ENCODE measurements at regions not wholly inside any gene's neighbourhood (a gene's known extent, or its start where the extent isn't known, plus 50 kb on each side); places are given as distances from the start of the nearest gene placed in this dataset.

GRCh38 chr10:85235258-85235657 lies 906.9 kb downstream of the CCSER2 start (continued):
- TF ChIP-seq REST (IDR thresholded peaks at IDR 0.05; ENCODE audit: borderline replicate concordance) (no peak), REST (CRISPR knock-in tag; IDR thresholded peaks at IDR 0.05; ENCODE audit: low read depth) (no peak), MTF1 (CRISPR knock-in tag; IDR thresholded peaks at IDR 0.05; ENCODE audit: borderline replicate concordance) (no peak), MAFG (tag; conservative IDR thresholded peaks at IDR 0.05) (no peak), ATF3 (IDR thresholded peaks at IDR 0.05) (no peak), ATF3 (CRISPR knock-in tag; conservative IDR thresholded peaks at IDR 0.05) (no peak), ZNF23 (CRISPR knock-in tag; IDR thresholded peaks at IDR 0.05) (no peak)

Data from K562 (cell line).